GM18511 (cell line): ENCODE measurements at regions not wholly inside any gene's neighbourhood (a gene's known extent, or its start where the extent isn't known, plus 50 kb on each side); places are given as distances from the start of the nearest gene placed in this dataset.

ENCODE experiments used
- ATAC-seq: cut with Tn5 transposase; IDR thresholded peaks from one replicate; pipeline ENCODE4 v1.9.1; 2021; ENCODE audit warnings: mild to moderate bottlenecking, moderate library complexity; ENCODE audit not compliant: unreplicated experiment

GRCh38 chr13:48146636-48147035, 51.7 kb upstream of the MED4 start:
- ATAC-seq, result no peak

- no peak for ATAC-seq
These were observed 51.2 kb upstream of the MED4 start for GRCh38 chr13:48146122-48146521.
